ENCODE measurements at regions not wholly inside any gene's neighbourhood (a gene's known extent, or its start where the extent isn't known, plus 50 kb on each side); places are given as distances from the start of the nearest gene placed in this dataset.

- intact Hi-C loops (cut with micrococcal nuclease): no loop called here
- H3K9me3 Mint-ChIP-seq: no peaks in the 10 kb centered on the region
- H3K4me1 Mint-ChIP-seq (ENCODE audit: low read depth): peaks cover 3% of the 10 kb centered on the region
- DNase-seq (ENCODE audit: low spot score): no peak
- no peaks in the 10 kb centered on the region for H3K27me3 Mint-ChIP-seq (ENCODE audit: low read depth)
- H3K4me3 Mint-ChIP-seq (ENCODE audit: low read depth): no peak overlapping the region
- H3K36me3 Mint-ChIP-seq (ENCODE audit: low read depth): no peaks in the 10 kb centered on the region
- H3K27ac Mint-ChIP-seq: no peak overlapping the region
These were observed 147.1 kb downstream of the BUB3 start for GRCh38 chr10:123301077-123301857.

DNA sequence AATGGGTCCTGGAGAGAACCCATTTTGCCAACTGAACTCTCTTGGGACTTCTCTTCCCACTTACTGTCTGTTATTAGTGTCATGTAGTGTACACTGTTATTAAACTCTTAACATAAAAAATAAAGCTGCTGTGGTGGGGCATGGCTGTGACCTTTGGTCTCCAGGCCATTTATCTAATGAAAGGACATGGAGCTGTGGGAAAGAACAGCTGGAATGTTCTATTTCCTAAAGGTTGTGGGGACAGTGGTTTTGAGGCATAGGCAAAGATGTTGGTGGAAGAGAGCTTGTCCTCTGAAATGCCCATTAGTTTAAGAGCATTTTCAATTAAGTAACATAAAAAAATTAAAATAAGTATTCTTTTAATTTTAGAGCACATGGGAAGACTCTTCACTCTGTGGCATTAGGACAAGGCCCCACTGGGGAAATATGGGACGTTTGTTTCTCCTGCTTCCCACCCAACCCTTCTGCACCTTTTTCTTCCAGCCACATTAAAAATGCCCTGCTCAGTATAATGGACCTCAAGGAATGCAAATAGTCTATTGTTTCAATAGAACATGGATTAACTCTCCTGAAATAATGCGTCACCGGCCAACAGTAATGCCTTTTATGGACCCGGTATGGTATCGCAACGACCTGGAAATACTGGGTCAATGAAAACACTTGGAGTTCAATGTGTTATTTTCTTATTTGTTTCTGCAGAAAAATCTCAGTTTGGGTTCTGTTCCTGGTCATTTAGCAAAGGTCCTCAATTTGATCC, 149.6 kb downstream of the BUB3 start:
- DNase-seq (ENCODE audit: low spot score): no peak
- intact Hi-C loops (cut with micrococcal nuclease): no loop called here
- no peaks in the 10 kb centered on the region for H3K36me3 Mint-ChIP-seq (ENCODE audit: low read depth)
- H3K27me3 Mint-ChIP-seq (ENCODE audit: low read depth): no peaks in the 10 kb centered on the region
- H3K9me3 Mint-ChIP-seq: no peaks in the 10 kb centered on the region
- H3K4me1 Mint-ChIP-seq (ENCODE audit: low read depth): no peaks in the 10 kb centered on the region
- H3K27ac Mint-ChIP-seq: no peak overlapping the region
- no peak overlapping the region for H3K4me3 Mint-ChIP-seq (ENCODE audit: low read depth)

GRCh38 chr10:123305671-123306070, 151.5 kb downstream of the BUB3 start:
- DNase-seq (ENCODE audit: low spot score): no peak
- Mint-ChIP-seq H3K27me3 (ENCODE audit: low read depth) (no peaks in the 10 kb centered on the region), H3K9me3 (no peaks in the 10 kb centered on the region), H3K4me1 (ENCODE audit: low read depth) (no peaks in the 10 kb centered on the region), H3K4me3 (ENCODE audit: low read depth) (no peak overlapping the region), H3K36me3 (ENCODE audit: low read depth) (no peaks in the 10 kb centered on the region), H3K27ac (no peak overlapping the region)
- intact Hi-C loops (cut with micrococcal nuclease): no loop called here

GRCh38 chr10:123306290-123306689, 152.1 kb downstream of the BUB3 start:
- H3K4me3 Mint-ChIP-seq (ENCODE audit: low read depth): no peak overlapping the region
- H3K27ac Mint-ChIP-seq: no peak overlapping the region
- intact Hi-C loops (cut with micrococcal nuclease): no loop called here
- no peaks in the 10 kb centered on the region for H3K4me1 Mint-ChIP-seq (ENCODE audit: low read depth)
- no peaks in the 10 kb centered on the region for H3K9me3 Mint-ChIP-seq
- H3K36me3 Mint-ChIP-seq (ENCODE audit: low read depth): no peaks in the 10 kb centered on the region
- no peaks in the 10 kb centered on the region for H3K27me3 Mint-ChIP-seq (ENCODE audit: low read depth)
- DNase-seq (ENCODE audit: low spot score): no peak

DNA sequence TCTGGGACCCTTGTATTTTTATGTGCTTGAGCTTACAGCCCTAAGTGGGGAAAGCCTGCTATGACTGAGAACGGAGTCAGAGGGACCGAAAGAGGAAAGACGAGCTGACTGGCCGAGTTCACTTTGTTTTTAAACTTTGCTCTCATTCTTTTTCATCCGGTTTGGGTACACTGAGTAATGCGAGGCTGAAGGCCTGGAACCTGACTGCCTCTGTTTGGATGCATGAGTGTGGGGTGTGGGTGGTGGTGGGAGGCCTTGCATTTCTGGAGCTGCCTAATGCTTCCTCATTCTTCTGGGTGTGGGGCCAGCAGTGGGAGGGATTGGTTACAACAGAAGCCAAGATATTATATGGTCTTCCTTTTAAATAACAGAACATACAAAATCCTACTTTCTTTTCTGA, 155.5 kb downstream of the BUB3 start:
- Mint-ChIP-seq H3K9me3 (no peaks in the 10 kb centered on the region), H3K27me3 (ENCODE audit: low read depth) (peaks cover 2% of the 10 kb centered on the region), H3K4me3 (ENCODE audit: low read depth) (no peak overlapping the region), H3K4me1 (ENCODE audit: low read depth) (no peaks in the 10 kb centered on the region), H3K27ac (no peak overlapping the region), H3K36me3 (ENCODE audit: low read depth) (no peaks in the 10 kb centered on the region)
- no peak for DNase-seq (ENCODE audit: low spot score)
- intact Hi-C loops (cut with micrococcal nuclease): no loop called here

DNA sequence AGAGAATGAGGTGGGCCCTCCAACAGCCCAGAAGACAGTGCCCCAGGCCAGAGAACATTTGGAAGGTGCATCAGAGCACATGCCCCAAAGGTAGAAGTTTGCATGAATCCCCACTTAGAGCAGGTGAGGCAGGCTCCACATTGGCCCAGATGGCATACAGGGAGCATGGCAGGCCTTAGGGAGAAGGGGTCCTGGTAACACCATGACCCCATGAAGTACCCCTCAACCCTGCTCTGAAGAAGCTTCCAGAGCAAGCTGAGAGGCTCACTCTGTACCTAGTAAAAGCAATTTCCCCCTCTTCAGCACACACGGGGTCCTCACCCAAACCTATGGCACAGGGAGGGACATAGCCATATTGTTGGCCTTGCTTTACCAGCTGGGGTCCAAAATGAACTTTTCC, 162.6 kb downstream of the BUB3 start:
- Mint-ChIP-seq H3K36me3 (ENCODE audit: low read depth) (no peaks in the 10 kb centered on the region), H3K27ac (no peak overlapping the region), H3K9me3 (no peaks in the 10 kb centered on the region), H3K4me3 (ENCODE audit: low read depth) (no peak overlapping the region), H3K4me1 (ENCODE audit: low read depth) (peaks cover 5% of the 10 kb centered on the region), H3K27me3 (ENCODE audit: low read depth) (peaks cover 2% of the 10 kb centered on the region)
- intact Hi-C loops (cut with micrococcal nuclease): no loop called here
- no peak for DNase-seq (ENCODE audit: low spot score)

DNA sequence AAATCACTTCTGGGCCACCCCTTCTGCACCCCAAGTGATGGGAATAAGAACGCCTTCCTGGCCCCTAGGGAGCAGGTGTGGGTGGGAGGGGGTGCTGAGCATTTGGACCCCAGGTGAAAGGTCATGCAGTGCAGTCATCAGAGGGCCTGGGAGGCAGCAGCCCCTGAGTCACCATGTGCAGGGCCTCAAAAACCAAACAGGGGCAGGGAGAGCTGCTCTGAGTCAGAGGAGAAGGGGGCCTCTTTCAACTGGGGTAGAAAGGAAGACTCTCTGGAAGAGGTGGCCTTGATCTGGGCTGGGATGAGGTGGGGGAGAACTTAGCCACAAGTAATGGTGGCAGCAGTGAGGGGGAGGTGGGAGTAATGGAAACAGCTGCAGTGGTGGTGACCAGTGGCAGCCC, 164.3 kb downstream of the BUB3 start:
- peak overlapping the region; percentile 6 for H3K27ac Mint-ChIP-seq
- intact Hi-C loops (cut with micrococcal nuclease): no loop called here
- H3K4me1 Mint-ChIP-seq (ENCODE audit: low read depth): peaks cover 9% of the 10 kb centered on the region
- DNase-seq (ENCODE audit: low spot score): no peak
- H3K9me3 Mint-ChIP-seq: no peaks in the 10 kb centered on the region
- H3K4me3 Mint-ChIP-seq (ENCODE audit: low read depth): no peak overlapping the region
- no peaks in the 10 kb centered on the region for H3K36me3 Mint-ChIP-seq (ENCODE audit: low read depth)
- H3K27me3 Mint-ChIP-seq (ENCODE audit: low read depth): peaks cover 2% of the 10 kb centered on the region

- H3K4me1 Mint-ChIP-seq (ENCODE audit: low read depth): peaks cover 12% of the 10 kb centered on the region
- H3K36me3 Mint-ChIP-seq (ENCODE audit: low read depth): no peaks in the 10 kb centered on the region
- no peak for DNase-seq (ENCODE audit: low spot score)
- intact Hi-C loops (cut with micrococcal nuclease): loop anchor here (5.0 kb wide), 1 partner anchor 33 kb away; no protein-coding TSS in a partner anchor
- H3K9me3 Mint-ChIP-seq: no peaks in the 10 kb centered on the region
- H3K4me3 Mint-ChIP-seq (ENCODE audit: low read depth): no peak overlapping the region
- no peaks in the 10 kb centered on the region for H3K27me3 Mint-ChIP-seq (ENCODE audit: low read depth)
- H3K27ac Mint-ChIP-seq: no peak overlapping the region
These were observed 165.9 kb downstream of the BUB3 start for GRCh38 chr10:123320091-123320490.

GRCh38 chr10:123323884-123324283, 169.7 kb downstream of the BUB3 start:
- no peak overlapping the region for H3K4me3 Mint-ChIP-seq (ENCODE audit: low read depth)
- peaks cover 11% of the 10 kb centered on the region for H3K4me1 Mint-ChIP-seq (ENCODE audit: low read depth)
- H3K36me3 Mint-ChIP-seq (ENCODE audit: low read depth): no peaks in the 10 kb centered on the region
- intact Hi-C loops (cut with micrococcal nuclease): loop anchor here (5.0 kb wide), 1 partner anchor 37 kb away; no protein-coding TSS in a partner anchor
- no peaks in the 10 kb centered on the region for H3K9me3 Mint-ChIP-seq
- no peak overlapping the region for H3K27ac Mint-ChIP-seq
- H3K27me3 Mint-ChIP-seq (ENCODE audit: low read depth): peaks cover 2% of the 10 kb centered on the region
- no peak for DNase-seq (ENCODE audit: low spot score)

GRCh38 chr10:123325663-123326190, 171.5 kb downstream of the BUB3 start:
- Mint-ChIP-seq H3K27me3 (ENCODE audit: low read depth) (peaks cover 2% of the 10 kb centered on the region), H3K36me3 (ENCODE audit: low read depth) (no peaks in the 10 kb centered on the region), H3K4me1 (ENCODE audit: low read depth) (peaks cover 8% of the 10 kb centered on the region), H3K27ac (no peak overlapping the region), H3K9me3 (no peaks in the 10 kb centered on the region), H3K4me3 (ENCODE audit: low read depth) (no peak overlapping the region)
- DNase-seq (ENCODE audit: low spot score): no peak
- intact Hi-C loops (cut with micrococcal nuclease): no loop called here

DNA sequence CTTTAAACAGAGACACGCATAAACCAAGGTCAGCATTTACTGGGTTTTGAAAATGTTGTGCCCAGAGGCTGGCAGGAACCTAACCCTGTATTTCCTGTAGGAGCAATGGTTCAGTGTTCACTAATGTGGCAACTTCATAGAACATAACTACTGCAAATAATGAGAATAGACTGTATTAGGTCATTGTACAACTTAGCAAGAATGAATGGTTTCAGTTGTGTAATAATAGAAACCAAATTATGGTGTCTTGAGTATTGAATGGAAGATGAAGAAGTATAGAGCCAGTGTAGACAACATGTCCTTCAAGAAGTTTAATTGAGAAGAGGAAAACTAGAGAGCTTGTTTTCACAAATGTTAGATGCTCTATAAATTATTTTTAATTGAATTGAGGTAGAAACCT, 172.5 kb downstream of the BUB3 start:
- H3K4me3 Mint-ChIP-seq (ENCODE audit: low read depth): no peak overlapping the region
- peaks cover 2% of the 10 kb centered on the region for H3K27me3 Mint-ChIP-seq (ENCODE audit: low read depth)
- no peaks in the 10 kb centered on the region for H3K9me3 Mint-ChIP-seq
- H3K36me3 Mint-ChIP-seq (ENCODE audit: low read depth): no peaks in the 10 kb centered on the region
- peaks cover 8% of the 10 kb centered on the region for H3K4me1 Mint-ChIP-seq (ENCODE audit: low read depth)
- H3K27ac Mint-ChIP-seq: no peak overlapping the region
- no peak for DNase-seq (ENCODE audit: low spot score)
- intact Hi-C loops (cut with micrococcal nuclease): no loop called here

DNA sequence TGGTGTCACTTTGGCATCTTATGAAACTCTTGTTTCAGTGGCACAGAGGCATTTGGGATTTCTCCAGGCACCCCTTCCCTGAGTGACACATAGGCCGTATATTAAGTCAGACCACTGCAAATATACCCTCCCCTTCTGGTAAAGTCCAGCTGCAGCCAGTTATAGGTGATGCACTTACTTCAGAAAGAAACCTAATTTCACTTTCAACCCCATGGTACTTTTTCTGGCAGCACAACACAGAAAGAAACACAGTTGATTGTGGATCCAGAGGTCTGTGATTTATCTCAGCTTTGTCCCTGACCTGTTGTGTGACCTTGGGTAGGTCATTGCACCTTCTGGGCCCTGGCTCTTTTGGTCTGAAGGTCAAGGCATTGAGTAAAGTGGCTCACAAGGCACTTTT, 173.2 kb downstream of the BUB3 start:
- peaks cover 8% of the 10 kb centered on the region for H3K4me1 Mint-ChIP-seq (ENCODE audit: low read depth)
- no peak for DNase-seq (ENCODE audit: low spot score)

DNA sequence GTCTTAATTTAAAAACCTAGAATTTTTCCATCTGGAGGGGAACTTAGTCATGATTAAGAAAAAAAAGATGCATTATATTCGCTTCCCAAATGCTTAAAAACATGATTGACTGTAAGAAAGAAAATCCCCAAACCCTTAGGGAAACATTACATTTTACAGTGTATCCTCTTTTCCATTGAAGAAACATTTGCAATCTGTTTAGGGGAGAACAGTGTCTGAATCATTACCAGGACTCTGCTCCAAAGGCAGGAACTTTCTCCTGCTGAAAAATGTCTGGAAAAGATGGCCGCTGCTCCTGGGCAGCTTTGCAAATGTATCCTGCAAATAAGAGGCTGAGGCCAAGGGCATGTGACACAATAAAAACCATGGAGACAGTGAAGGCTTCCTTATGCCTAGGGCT, 173.7 kb downstream of the BUB3 start:
- Mint-ChIP-seq H3K4me1 (ENCODE audit: low read depth) (peaks cover 8% of the 10 kb centered on the region), H3K27ac (no peak overlapping the region), H3K4me3 (ENCODE audit: low read depth) (no peak overlapping the region), H3K27me3 (ENCODE audit: low read depth) (peaks cover 4% of the 10 kb centered on the region), H3K36me3 (ENCODE audit: low read depth) (no peaks in the 10 kb centered on the region), H3K9me3 (no peaks in the 10 kb centered on the region)
- no peak for DNase-seq (ENCODE audit: low spot score)
- intact Hi-C loops (cut with micrococcal nuclease): no loop called here

More for the DNA sequence above, 173.2 kb downstream of the BUB3 start:
- Mint-ChIP-seq H3K27me3 (ENCODE audit: low read depth) (peaks cover 4% of the 10 kb centered on the region), H3K27ac (no peak overlapping the region), H3K9me3 (no peaks in the 10 kb centered on the region), H3K4me3 (ENCODE audit: low read depth) (no peak overlapping the region), H3K36me3 (ENCODE audit: low read depth) (no peaks in the 10 kb centered on the region)
- intact Hi-C loops (cut with micrococcal nuclease): no loop called here

All from activated T-helper 2 cell treated with anti-CD3 and anti-CD28 coated beads, Interferon-gamma antibody, Interleukin-2, Interleukin-4, amounts not matched to agents 10 μg/mL and 5 μg/mL and 100 μg/mL, durations not matched to agents 14 hours and 24 hours and 36 hours (primary cell).